ENCODE measurements at regions not wholly inside any gene's neighbourhood (a gene's known extent, or its start where the extent isn't known, plus 50 kb on each side); places are given as distances from the start of the nearest gene placed in this dataset.

DNA sequence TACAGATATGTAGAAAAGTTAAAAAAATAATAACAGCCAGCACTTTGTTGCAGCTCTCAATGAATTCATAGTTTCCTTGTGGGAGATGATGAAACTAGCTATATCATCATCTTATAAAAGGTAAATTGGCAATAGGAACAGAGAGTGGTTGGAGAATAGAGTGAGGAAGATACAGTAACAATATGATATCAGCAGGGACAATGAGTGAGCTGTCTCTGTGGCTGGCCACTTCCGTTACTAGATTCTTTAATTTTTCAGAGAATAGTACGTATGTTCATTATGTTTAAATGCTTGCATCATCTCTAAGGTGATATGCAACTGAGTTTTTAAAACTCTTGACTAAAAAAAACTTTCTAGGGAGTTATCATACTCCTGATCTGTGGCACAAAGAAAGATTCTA, 1006.2 kb upstream of the FLRT2 start:
- DNase-seq = no peak

DNA sequence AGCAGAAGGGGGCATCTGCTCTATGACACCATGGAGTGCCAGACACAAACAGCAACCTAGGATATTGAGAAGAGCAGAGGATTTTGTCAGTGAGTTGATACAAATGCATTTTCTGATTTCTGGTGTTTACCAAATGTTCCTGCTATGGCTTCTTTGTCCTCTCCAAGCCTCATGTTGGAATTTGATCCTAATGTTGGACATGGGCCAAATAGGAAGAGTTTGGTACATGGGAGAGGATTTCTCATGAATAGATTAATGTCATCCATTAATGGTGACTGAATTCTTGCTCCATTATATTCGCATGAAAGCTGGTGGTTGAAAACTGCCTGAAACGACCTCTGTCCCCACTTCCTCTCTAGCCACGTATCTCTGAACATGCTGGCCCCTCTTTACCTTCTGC, 1002.2 kb upstream of the FLRT2 start:
- DNase-seq = no peak

DNA sequence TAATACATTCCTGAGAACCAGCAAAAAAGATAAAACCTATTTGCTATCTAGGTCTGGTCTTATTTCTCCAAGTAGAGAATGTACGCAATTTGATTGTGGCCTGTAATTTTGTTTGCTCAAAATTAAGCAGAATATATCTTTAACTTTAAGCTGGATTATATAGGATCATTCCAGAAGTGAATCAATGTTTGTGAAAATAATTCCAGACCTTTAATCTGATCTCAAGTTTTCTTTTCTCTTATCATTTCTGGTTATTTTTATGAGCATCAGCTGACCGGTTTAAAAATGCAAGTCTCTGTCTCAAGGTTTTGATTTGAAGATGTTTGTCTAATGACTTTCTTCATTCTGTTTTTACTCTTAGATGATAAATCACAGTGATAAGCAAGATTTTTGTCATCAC, 997.9 kb upstream of the FLRT2 start:
- DNase-seq = no peak

DNA sequence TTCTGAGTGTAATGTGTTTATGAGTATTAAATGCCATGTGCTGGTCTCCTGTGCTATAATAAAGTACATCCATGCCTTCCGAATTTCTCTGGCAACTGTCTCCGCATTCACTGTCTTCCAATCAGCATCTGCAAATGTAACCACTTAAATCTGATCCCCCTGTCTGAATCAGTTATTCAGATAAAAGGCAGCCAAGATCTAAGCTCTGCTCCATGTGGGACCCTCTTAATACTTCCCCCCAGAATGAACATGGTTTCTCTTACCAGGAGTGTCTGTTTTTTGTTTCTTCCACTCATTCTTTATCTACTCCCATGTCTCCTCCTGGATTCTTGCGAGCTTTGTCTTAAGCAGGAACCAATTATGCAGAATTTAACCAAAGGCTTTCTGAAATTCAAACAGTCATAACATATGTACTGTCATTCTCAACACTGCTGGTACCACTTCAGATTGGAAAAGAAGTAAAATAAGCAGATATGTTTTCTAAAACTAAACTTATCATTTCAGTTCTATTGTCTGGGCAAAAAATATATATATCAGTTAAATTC, 996.7 kb upstream of the FLRT2 start:
- DNase-seq = no peak

DNA sequence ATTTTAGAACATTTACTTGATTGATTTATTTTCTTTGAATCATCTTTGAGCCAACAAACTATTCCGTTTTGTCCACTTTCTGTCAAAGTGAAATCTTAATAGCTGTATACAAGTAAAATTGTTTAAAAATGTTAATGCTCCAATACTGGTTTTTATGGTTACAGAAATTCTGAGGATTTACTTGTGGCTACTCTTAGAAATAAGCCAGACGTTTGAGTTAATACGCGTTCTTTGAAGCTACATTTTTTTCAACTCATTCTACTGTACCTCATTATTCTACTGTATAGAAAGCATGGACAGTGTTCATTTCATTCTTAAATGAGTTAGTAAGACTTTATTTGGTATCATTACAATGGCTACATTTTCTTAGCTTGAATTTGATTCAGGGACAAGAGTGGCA, 996.2 kb upstream of the FLRT2 start:
- no peak for DNase-seq

DNA sequence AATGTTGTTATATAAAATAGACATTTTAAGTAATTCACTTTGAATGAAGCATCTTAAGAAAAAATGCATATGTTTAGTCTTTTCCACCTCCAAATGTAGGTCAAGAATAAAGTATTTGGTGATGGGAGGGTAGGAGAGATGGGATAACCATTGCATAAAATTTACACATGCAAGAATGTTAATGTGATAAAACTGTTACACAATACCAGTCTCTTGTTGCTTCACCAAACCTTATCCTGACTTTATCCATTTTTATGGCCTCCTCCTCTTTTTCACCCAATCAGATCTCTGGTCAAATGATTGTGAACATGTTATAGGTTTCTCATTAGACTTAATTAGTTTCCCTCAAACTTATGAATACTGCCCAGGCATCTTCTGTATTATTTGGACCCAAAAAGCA, 994.5 kb upstream of the FLRT2 start:
- no peak for DNase-seq

DNA sequence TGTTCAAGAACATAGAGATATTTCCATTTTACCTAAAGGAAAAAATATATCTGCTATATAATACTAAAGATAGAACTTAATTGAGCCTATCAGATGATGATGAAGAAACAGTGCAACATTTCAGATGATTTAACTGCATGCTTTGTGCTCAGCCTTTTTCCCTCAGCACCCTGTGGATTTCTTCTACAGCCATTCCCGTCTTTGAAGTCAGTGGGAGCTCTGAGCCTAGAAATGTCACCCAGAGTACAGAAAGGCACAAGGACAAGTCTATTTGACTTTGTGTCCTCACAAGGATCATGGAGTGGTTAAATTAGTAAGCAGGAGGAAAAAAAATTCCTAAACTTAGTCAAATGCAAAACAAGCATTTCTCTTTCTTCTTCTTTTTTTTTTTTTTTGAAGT, 994.0 kb upstream of the FLRT2 start:
- no peak for DNase-seq

DNA sequence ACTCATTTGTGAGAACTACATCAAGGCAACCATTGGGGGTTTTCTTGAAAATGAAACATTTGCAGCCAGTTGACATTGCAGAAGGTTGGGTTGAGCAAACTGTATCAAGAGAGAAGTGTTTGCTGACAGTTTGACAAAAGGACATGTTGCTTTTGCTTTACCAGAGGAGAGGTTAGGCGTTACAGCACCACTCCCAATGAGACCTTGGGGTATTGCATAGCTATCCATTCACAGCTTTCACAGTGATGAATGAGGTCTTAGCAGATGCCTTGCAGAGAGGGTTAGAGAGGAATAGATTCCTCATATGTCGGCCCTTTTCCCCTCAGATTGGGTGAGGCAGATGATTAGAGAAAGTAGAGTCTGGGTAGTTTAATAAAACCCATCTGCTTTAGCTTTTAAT, 988.9 kb upstream of the FLRT2 start:
- no peak for DNase-seq

DNA sequence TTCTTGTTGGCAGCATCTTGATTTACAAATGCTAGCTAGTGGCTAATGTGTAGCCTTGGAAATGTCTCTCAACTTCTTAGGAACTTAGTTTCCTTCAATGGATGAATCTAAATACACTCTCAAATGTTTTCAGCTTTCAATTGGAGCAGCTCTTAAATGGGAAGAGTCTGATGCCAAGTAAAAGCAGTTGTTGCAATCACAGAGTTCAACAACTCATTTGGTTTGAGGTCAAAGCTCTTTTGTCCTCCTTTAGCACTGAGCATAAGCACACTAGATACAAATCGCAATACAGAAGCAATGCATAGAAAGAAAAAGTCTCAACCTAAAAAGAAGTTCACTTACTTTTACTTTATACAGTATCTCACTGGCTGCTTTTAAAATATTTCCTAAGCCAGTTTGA, 986.1 kb upstream of the FLRT2 start:
- DNase-seq = no peak

DNA sequence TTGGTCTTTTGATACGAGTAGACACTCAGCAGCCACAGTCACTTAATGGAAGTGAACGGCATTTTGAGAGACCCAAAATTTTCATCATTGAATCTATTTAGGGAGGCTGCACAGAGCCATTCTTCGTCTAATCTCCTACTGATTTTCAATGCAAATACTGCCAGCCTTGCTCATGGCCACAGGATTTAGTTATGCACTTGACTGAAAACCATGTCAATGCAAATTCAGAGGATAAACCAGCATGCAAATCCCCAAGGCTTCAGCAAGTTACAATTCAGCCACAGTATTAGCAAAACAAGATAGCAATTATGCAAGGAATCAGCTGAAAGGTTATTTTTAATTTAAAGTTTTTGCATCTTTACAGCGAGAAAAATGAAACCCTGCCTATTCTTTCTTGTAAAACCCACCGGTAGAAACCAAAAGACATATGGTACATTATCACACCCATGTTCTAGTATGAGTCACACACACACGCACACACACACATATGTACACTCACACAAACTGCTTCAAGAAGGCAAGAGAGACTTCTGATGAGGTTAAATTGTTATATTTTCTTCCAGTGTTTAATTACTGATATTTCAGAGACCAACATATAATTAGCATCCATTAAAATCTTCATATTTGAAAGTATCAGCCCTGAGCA, 985.3 kb upstream of the FLRT2 start:
- DNase-seq = no peak

DNA sequence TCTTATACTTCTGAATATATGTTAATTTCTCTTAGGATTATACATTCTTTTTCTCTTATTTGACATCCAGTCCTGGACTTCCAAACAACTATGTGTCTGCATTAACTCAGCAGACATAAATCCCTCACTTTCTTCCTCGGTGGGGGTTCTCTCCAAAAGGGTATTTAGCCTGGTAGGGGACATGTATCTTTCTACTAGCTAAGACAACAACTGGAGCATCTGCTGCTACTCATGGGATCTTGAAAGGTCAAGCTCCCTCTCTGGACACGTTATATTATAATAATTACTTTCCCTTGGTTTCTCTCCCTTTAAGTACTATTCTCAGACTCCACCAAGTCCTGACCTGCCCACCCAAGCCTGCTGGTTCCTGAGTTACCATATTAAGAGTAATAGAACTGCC, 983.7 kb upstream of the FLRT2 start:
- no peak for DNase-seq

DNA sequence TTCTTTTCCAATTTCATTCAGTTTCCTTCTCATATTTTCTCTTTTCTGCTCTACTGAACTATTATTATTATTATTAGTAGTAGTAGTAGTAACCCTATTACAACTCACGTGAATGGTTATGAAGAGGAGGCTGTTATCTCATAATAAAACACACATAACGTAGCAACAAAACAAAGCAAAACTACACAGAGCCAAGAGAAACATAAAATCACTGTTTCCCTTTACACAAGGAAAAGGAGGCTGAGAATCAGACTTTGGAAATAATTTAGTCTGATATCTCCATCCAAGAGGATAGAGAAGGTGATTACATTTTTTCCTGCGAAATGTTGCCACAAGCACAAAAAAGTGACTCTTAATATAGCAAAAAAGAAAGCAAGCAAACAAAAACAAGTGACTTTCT, 975.8 kb upstream of the FLRT2 start:
- DNase-seq = no peak

DNA sequence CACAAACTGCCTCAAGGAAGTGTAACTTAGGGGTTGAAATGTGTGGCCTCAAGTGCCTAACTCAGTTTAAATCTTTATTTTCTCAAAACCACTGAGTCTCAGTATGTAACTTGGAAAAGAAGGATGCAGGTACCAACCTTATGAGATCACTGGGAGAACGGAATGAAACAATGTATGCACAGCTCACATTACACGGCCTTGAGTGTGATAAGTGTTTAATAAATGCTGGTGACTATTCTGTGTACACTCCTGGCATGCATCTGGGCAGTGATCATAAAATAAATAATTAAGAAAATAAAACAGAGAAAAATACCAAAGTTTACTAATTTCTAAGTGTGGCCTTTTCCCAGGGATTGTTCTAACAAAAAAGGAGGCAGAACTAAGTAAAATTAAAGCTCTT, 974.5 kb upstream of the FLRT2 start:
- DNase-seq = no peak

DNA sequence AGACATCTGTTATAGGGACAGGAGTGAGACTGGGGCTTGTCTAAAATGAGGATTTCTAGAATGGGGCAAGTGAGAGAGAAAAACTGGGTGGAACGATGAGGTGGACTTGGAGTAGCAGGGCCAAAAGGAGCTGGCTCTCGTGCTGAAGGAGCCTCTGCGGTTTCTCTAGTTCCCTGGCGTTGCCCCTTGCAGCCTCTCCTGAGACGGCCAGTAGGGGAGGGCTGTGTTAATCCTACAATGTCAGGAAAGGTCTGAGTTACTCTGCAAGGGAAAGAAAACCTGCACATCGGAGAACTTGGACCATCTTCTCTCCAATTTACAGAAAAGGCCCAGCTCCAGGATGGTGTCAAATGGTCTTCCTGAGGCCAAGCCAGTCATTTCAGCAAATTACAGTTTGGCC, 963.8 kb upstream of the FLRT2 start:
- DNase-seq = no peak

DNA sequence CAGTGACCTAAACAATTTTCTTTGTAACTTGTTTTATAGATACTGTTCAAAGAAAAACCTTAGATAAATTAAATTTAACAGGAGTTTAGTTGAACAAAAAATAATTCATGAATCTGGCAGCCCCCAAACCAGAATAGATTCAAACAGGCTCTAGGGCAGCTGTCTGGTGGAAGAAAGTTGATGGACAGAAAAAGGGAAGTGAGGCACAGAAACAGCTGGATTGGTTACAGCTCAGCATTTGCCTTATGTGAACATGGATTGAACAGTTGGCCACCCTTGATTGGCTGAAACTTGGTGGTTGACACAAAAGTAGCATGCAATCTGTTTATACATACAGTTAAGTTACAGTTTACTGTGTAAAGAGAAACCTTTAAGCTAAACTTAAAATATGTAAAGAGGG, 954.3 kb upstream of the FLRT2 start:
- DNase-seq = no peak

DNA sequence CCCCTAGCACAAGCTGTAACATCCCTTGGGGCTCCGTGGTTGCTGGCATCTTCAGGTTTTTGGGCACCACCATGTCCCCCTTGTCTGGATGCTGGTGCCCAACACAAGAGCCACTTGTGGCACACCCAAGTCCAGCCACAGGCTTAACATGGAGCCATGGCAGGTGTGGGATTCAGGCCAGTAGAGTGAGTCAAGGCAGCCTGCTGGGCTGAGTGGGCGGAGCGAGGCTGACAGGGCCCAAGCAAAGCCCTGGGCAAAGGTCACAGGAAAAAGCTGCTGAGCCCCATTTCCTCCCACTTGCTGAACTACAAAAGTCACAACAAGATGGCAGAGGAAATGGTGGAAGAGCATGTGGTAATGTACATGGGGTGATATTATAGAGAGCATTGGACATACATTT, 950.7 kb upstream of the FLRT2 start:
- no peak for DNase-seq

DNA sequence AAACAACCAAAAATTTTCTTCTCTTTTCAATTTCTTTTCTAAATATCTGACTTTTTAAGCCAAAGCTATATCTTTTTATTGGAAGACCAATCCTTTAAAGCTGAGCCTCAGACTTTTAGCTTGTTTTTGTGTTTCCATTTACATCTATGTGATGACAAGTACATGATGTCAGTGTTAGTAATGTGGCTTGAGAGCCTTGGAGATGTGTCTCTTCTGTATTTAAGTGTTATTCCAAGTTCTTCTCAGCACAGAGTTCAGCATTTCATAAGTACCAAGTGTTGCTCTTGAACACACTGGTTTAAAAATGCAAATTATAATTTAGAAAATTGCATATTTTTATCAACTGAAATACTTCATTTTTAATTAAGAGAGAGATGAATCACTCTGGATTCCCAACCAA, 948.9 kb upstream of the FLRT2 start:
- no peak for DNase-seq

DNA sequence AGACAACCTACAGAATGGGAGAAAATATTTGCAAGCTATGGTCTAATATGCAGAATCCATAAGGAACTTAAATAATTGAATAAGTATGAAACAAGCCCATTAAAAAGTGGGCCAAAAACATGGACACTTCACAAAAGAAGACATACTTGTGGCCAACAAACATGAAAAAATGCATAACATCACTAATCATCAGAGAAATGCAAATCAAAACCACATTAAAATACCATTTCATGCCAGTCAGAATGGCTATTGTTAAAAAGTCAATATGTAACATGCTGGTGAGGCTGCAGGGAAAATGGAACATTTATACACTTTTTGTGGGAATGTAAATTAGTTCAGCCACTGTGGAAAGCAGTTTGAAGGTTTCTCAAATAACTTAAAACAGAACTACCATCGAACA, 945.4 kb upstream of the FLRT2 start:
- no peak for DNase-seq

DNA sequence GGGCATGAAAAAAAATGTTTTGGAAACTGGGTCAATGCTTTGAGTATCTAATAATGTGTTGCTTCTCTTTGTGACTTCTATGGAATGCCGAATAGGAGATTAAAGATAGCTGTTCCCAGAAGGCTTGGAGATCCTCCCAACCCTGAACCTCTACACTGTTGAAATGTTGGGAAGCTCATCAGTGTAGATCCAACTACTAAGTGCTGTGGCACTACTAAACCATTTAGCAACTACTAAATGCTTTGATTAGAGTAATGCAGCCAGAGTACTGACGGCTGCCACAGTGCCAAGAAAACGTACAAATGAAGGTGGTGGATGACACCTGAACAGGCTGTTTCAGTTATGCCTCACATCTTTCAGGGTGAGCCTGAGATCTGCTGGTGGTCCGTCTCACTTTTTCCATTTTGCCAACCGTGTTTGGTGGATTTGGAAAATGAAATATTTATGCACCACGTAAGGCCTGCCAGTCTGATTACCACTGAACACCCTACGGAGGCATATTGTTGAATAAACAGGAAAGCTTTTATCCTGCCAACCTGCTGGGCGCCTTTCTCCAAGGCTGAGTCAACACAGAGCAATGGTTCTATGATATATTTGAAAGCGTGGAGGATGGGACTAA, 938.0 kb upstream of the FLRT2 start:
- DNase-seq = peak in 1 of 2 experiments; percentile 2

DNA sequence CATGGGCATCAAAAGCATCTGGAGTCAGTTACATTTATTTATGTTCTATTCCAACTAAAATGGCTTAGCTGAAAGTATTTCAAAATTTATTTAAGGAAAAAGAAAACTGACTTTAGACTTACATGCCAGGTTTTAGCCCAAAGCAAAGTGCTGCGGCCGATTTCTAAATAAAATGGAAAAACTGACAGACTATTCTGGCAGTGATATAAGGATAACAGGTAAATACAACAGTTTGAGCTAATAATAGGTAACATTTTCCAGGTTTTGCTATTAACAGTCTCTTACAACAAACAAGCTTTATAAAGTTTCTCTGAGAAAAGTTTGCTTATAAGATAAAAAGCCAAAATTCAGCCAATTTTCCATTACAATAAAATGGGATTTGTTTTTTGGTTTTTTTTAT, 937.2 kb upstream of the FLRT2 start:
- DNase-seq = no peak

DNA sequence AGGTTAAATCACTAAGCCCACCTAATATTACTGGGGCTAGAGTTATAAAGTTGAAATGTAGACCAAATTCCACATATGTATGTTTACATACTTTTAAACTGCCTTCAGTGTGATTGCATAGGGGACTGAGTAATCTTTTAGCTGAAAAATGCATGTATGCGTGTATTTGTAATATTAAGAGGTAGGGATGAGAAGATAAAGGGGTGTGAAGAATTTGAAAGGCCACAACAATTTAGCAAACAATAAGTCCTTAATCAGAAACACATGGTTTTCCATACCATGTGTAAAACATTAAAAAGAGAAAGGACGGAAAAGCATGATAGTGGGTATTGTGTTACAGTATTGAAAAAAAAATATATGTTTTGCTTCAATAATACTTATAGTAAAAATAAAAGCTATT, 919.9 kb upstream of the FLRT2 start:
- DNase-seq = no peak

DNA sequence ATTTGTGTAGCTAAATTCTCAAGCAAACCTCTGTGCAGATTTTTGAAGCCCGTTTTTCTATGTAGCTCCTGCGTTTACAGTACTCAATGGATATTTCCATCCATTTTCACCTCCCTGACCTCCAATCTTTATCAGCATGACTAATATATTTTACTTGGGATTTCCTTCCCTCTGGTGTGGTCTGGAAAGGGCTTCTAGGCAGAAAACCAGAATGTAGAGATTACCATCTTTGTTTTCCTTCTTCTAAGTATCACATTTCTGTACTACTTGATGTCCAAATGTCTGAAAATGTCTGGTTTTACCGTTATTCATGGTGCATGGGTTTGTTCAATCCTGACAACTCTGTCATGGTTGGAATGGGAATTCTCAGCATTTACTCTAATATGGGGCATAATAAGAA, 907.6 kb upstream of the FLRT2 start:
- no peak for DNase-seq

DNA sequence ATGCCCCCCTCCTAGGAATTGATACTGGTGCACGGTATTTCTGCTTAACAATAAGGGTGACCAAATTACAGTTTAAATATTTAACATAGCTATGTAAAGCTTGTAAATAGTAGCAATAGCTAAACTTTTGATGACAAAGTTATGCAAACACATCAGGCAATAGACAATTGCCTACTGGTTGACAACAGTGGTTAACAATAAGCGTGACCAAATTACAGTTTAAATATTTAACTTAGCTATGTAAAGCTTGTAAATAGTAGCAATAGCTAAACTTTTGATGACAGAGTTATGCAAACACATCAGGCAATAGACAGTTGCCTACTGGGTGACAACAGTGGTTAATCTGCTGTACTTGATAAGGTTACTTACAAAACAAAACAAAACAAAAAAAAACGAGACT, 886.5 kb upstream of the FLRT2 start:
- peak; percentile 64 to 70 for DNase-seq

DNA sequence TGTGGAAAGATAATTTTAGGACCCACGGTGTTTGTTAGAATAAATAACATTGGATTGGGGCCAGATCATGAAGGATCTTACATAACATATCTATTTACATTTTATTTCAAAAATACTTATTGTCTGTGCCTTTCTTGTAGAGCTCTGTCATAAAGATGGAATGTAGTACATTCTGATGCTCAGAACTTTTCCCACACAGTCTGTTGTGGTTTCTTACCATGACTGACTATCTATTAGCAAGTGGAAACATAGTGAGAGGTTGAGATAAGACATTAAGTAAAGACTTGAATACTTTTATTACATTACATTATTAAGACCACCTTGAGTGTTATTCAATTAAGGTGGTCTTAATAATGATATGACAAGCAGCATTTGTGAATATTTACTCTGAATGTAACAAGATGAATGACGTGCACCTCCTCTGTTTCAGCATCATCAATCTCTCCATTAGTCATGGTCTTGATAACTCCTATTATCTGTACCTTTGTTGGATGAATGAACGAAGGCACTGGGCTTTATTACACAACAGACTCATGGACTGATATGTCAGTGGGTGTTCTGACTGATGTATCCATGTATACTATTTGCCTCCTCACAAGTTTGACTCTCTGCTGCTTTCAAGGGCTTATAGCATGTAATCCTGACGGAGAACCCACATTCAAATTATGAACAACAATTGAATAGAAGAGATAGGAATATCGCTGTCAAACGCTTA, 883.0 kb upstream of the FLRT2 start:
- DNase-seq = no peak

Data from NCI-H1930 (cell line).